GM19324 (cell line): ENCODE measurements at regions not wholly inside any gene's neighbourhood (a gene's known extent, or its start where the extent isn't known, plus 50 kb on each side); places are given as distances from the start of the nearest gene placed in this dataset.

Experiments
- ATAC-seq: cut with Tn5 transposase; IDR thresholded peaks from one replicate; pipeline ENCODE4 v1.9.1; 2021; ENCODE audit warnings: mild to moderate bottlenecking, moderate library complexity; ENCODE audit not compliant: unreplicated experiment, low FRiP score

DNA sequence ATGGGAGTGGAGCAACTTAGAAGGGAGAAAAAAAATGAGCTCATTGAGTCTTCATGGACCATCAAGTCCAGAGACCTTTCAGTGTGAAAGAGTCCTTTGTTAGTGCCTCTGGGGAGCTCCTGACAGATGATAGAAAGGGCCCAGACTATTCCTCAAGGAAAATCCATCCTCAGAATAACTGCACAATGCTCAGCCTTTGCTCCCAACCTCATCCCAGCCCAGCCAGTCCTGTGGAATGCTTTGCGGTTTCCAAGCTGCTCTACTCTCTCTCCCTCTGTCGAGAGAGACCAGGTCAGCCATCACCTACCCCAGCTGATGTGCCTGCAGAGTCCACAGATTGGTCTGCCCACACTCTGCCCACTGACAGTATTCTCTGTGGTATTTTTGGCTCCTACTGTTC is 406.2 kb downstream of the MFSD1 start:
- ATAC-seq = no peak

DNA sequence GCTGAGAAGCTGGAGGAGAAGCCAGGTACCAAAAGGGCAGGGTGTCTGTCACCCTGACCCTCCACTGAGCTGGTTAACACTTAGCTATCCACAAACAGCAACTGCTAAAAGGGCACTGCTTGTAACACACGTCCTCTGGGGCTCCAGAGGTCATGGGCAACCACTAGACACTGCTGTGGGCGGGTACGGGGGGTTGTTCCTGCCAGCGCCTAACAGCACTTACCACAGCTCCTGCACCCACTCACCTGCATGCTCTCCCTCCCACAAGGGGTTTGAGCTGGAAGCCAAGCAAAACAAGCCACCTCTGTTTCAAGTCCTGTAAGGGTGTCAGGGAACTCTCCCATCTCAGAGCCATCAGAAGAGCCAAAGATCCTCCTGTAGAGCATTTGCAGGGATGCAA is 407.6 kb downstream of the MFSD1 start:
- no peak for ATAC-seq

DNA sequence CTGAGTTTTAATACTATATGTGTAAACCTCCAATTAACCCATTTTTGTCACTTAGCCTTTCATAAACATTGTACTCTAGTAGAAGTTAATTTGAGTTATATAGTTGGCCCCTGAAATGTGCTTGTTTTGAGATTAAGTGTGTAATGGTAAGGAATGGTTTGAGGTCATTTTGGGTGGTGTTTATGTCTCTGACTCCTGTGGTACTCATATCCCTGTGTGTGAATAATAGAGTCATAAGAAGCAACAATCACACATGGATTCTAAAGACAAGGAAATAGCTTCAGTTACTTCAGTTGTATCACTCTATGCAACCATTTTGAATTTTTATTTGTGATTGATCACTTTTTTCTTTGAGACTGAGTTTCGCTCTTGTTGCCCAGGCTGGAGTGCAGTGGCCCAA is 408.5 kb downstream of the MFSD1 start:
- ATAC-seq = no peak

DNA sequence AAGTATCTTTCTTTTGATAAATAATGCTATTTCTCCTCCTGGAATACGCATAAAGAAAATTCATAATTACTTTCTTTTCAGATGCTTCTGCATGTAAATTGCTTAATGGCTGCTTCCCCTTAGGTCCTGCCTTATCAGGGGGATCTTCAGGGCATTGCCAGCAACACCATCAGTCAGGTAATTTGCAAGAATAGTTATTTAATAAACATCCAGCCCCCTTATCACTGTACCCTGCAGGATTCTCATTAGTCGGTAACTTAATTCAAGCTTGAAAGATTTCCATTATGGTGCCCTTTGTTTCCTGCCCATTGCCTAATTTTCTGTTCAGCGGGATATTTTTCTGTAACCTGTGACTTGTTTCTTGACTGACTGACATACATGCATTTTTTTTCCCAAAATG is 414.5 kb downstream of the MFSD1 start:
- no peak for ATAC-seq

DNA sequence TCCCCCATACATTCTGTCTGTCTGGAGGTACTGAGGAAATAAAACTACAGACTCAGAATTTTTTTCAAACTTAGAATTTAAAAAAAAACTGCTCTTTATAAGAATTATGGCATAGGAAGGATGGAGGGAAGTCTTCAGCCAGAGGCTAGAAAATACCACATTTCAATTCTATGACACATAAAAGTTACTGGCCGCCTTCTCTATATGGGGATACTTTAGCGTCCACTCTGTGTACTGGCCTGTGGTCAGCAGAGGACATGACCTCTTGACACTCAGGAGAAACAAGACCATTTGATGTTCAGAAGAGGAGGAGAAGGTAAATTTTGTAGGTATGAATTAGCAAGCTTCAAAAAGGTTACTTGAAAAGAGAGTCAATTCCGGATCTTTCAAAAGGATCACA is 417.4 kb downstream of the MFSD1 start:
- ATAC-seq = no peak

DNA sequence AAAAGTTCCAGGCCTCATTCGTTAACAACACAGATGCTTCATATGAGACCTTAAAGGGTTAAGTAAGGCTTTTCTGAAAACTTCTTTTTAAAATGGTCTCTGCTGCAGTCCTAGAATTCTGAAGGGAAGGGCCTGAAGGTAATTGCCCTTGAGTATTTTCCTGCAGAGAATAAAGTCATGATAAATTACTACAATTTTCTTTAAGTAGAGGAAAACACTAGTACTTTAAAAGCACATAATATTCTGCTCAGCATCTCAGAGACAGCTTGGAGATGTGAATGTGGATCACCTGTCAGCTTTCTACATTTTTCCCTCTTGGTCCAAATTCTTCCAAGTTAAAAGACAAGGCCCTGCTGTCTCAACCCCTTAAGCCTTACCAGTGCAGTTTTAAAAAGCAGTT is 419.5 kb downstream of the MFSD1 start:
- ATAC-seq = no peak

DNA sequence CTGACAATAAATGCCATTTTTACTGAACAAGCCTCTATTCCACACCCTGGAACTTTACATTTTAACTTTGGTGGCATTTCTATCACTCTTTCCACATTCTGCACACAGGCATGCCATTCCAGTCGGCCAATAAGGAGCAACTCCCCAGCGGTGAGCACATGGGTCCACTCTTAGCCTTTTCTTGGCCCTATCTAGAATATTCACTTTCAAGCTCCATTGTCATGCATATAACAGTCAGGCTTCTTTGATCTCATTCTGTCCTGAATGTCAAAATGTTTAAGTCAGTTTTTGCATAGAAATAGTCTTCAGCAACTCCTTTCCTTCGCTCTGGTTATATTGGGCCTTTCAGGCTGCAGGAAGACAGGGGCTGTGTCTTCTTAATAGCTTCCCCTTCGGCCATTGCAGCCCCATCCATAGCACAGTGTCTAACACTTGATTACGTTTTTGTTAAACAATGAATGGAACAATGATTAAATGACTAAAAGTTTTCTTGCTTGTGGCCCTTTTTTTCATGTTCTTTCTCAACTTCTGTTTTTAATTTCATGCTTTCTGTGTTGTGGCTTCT is 427.3 kb downstream of the MFSD1 start:
- ATAC-seq = no peak

DNA sequence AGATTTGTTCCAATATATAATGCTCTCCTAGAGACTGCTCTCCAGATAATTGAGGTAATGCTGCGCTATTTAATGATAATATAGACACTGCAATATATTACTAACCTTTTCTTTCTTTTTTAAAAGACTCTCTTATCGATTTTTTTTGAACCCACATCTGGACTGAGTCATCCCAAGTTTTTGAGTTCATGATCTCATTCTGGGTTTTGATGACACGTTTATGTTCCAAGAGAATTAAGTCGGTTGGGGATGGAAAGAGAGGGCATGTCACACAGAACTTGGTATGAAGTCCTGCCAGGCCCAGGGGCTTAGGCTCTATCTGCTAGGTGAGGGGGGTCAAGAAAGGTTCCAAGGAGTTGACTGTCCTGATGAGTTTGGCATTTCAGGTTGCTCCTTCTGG is 431.1 kb downstream of the MFSD1 start:
- no peak for ATAC-seq

DNA sequence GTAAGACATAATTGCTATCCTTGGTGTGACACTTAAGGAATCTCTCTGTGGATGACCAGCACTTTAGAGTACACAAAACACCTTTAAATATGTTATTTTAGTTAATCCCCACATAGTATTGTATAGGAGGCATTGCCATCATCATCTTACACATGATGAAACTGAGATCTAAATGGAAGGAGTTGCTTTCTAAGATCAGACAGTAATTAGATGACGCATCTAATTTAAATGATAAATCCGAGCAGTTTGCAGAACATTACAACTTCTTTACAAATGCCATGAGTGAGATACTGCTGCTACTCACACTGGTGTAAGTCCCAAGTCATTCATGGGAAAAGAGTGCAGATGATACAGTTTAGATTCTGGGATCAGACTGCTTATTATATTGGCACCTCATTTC is 431.9 kb downstream of the MFSD1 start:
- ATAC-seq = no peak

DNA sequence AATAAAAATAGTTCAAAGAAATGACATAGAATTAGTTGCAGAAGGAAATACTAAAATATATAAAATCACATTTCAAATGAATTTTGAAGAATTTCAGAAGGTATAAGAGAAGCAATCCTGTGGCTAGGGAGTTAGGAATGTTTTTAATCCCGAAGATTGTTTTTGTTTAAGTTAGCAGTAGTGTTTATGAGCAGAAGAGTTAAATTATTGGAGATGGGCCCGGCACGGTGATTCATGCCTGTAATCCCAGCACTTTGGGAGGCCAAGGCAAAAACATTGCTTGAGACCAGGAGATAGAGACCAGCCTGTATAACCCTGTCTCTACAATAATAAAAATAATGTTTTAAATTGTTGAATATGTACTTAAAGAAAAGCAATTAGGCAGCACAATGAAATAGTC is 432.5 kb downstream of the MFSD1 start:
- no peak for ATAC-seq

DNA sequence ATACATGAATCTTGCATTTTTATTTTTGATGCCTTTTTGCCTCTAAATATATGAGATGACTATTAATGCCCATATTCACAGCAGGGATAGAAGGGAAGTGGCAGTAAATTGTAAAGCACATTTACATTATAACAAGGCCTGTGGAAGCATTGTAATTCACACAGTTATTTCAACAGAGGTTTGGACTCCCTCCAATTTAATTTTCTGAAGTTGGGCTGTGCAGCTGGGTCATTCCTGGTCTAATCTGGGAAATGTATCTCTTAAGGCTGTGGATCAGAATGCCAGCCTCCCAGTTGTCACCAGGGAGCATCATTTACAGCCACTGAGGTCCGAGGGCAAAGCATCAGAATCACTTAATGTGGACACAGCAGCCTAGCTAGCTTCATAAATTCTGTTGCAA is 434.5 kb downstream of the MFSD1 start:
- no peak for ATAC-seq

DNA sequence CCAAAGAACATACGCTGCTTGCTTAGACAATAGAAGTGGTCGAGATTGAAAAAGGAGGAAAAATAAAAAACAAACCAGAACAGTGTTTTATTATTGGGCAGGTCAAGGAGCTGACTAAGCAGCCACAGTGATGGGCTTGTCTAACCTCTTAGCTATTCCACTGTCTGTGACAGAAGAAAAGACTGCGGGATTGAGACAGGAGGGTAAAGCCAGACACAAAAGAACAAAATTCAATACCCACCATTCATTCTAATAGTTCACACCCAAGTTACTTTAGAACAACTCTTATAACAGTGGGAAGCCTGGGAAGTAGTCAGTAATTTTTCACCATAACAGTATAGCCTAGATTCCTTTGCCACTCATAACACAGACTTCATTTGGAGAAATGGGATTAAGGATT is 435.4 kb downstream of the MFSD1 start:
- no peak for ATAC-seq

DNA sequence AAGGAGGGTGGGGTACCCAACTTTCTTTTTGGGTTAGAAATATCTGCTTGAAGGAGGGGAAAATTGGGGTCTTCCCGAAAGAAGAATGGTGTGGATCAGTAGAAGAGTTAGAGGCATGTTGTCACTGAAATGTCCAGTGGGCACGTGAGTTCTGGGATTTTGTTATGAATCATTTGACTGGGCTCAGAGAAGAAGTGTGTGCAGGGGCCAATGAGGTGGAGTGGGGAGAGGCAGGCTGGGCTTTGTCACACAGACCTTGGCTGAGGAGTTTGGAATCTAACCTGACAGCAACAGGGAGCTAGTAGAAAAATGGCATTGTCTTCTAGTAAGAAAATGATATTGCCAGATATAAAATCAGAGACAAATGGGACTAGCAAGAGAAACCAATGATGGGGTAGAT is 436.8 kb downstream of the MFSD1 start:
- ATAC-seq = no peak

DNA sequence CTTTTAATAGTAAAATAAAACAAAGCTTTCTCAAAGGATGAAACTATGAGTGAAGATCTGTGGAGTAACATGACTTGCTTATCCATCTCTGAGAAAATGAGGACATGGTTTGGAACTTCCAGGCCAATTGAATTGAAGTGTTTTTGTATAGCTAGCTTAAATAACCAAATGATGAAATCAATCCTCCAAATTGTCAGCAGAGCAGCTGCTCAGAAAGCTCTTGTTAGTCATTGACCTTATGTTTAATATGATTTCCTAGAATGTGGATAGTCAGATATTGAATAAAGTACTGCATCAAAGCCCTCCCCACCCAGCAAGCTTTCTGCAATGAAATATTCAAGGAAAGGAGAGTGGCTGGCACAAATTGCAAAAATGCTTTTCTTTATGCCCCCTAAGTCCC is 437.2 kb downstream of the MFSD1 start:
- ATAC-seq = no peak

DNA sequence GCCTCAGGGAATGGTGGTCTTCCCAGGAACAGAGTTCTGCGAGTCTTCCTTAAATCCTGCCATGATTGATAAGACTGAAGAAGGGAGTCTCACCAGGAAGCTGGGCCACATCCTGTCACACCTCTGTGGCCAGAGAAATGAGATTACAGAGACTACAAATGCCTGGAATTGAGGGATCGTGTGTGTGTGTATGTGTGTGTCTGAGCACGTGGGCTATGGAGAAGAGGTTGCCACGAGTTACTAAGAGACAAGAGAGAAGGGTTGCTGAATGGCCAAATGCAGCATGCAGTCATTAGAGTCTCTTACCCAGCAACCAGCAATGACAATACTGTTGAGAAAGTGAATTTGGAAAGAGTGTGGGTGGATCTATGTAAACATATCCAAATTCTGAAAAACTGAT is 443.1 kb downstream of the MFSD1 start:
- ATAC-seq = no peak

DNA sequence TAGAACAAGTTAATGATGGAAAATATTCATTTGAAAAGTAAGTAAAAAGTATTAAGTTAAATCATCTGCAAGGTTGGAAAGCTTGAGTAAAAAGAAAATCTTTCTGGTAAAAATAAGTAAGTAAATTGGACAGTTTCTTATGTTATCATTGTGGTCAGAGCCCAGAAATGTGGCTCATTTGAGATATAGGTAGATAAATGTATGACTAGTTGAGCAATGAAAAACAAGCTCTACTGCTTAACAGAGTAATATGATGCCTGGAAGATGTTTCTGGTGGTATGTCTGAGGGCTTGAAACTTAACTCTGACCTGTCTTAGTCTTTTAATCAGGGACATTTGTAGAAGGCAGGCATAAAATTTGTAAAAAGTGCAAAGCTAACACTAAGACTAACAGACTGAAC is 444.0 kb downstream of the MFSD1 start:
- ATAC-seq = no peak

DNA sequence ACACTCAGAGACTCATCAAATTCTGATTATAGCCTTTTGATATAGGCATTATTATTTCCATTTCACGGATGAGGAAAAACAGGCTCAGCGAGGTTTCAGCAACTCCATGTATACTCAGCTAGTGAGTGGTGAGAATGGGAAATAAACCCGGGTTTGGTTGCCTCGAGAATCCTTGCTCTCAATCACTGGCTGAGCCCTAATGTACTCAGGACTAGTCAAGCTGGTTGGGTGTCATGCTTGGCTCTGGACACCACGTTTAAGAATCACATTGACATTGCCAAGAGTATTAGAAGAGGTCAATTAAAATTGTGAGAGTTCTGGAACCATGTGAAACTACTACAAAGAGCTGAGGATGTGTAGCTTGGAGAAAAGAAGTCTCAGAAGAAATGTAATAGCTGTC is 444.5 kb downstream of the MFSD1 start:
- ATAC-seq = no peak

DNA sequence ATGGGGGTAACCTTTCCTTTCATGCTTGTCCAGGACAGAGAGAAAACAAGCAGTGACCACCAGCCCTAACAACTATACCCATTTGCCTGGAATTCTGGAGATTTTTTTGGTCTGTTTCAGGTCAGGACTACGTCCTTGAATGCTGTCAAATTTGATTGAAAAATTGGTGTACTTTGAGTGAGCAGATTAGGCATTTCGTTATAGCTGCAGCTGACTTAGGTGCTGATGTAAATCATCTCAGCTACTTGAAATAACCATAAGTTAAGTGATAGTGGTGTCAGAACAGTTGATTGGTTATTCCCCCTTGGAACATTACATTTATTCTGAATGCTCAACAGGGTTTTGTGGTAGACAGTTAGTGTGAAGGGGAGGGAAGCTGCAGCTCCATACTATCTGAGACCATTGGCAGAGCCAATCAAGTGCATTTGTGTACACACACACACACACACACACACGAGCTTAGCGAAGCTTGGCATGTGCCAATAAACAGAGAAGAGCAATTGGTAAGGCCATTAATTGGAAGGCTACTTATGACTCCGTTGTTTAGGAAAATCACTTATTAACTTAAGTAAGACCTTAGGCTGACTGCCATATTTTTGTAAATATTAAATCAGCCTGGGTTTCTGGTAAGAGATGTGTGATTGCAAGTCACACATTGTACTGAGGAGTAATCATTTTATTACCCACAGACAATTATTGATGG is 447.8 kb downstream of the MFSD1 start:
- ATAC-seq = no peak

DNA sequence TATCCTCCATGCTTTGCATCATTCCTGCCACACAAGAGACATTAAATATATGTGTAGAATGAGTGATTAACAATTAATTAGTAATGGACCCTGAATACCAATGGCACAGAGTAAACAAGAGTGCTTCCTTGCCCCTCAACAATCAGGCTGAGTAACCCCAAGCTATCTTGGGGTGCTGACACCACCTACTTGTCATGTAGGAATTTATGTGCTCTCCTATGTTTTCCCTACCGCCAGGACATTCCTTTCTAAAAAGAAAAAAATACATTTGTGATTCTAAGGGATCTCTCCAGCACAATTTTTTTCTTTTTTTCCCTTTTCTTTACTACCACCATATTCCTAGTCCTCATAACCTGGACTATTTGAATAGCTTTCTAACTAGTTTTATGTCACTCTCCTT is 449.1 kb downstream of the MFSD1 start:
- ATAC-seq = no peak

DNA sequence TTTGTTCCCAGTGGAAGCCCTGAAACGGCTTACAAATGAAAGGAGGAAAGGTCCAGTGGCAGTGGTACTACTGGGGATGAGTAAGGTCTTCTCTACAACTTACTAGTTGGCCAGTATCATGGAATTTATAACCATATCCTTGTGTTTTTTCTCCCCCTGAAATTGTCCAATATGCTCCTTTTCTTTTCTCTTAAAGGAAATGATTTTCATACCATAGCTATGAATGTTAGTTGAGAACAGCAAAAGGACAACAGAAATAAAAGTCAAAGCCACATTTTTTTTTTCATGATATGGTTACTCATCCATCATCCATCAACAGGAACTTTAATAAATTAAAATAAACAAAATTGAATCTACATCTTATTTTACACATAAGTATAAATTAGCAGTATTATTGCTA is 450.4 kb downstream of the MFSD1 start:
- no peak for ATAC-seq

DNA sequence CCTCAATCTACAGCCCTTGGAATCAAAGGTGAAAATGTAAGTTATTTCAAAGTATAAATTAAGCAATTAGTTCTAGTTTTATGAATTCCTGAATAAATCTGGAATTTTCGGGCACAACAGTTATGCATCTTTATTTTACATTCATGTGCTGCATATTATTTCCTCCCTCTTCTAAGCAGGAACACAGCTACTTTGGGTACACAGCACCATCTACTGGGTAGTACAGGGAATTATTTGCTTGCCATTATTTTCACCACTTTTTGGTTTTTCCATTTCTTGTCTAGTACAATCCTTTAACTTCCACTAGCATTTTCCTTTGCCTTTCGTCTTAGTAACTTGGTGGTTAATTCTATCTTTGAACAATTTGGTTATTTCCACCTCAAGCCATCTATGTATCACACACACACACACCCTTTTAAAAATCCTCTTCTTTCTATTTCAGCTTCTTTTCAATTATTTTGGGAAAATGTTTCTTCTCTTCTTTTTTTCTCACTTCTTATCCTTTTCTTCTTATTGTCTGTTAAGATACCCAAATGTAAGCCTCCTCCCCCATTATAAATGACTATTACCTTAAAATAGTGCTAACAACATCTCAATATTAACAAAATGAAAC is 451.0 kb downstream of the MFSD1 start:
- no peak for ATAC-seq

DNA sequence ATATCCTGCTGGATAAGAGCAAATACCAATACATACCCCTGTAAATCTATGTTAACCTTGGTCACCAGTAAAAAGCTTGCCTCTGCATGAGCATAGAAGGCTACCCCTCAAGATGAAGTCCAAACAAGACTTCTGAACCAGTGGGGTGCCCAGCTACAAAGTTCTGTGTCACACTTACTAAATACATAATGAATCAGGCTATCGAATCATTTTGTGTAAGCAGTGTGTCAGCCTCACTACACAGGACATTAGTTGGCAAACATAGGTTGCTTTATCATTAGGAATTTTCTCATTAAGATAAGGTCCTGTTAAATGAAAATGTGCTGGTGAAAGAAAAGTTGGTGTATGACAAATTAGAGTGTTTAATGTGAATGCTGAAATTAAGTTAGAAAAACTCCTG is 452.0 kb downstream of the MFSD1 start:
- no peak for ATAC-seq
